H9 (cell line): ENCODE measurements at regions not wholly inside any gene's neighbourhood (a gene's known extent, or its start where the extent isn't known, plus 50 kb on each side); places are given as distances from the start of the nearest gene placed in this dataset.

ENCODE experiments used
- DNase-seq: peaks from one replicate; pipeline ENCODE4 v3.0.0-alpha.2; 2017
- H2AFZ ChIP-seq: one replicate; pipeline ENCODE4 v1.6.1; 2013; ENCODE audit warnings: mild to moderate bottlenecking, low read length, control low read depth, moderate library complexity
- H2AK5ac ChIP-seq: 2 replicates; pipeline ENCODE4 v1.6.1; 2013; ENCODE audit warnings: low read length, control low read depth, mixed read lengths; ENCODE audit not compliant: insufficient read length
- H2BK120ac ChIP-seq: one replicate; pipeline ENCODE4 v1.6.1; 2013; ENCODE audit warnings: low read depth, mild to moderate bottlenecking, low read length, control low read depth, inconsistent platforms; ENCODE audit not compliant: poor library complexity, severe bottlenecking
- H2BK12ac ChIP-seq: 2 replicates; pipeline ENCODE4 v1.6.1; 2013; ENCODE audit warnings: low read length, control low read depth, mixed read lengths, low read depth; ENCODE audit not compliant: insufficient read length
- H2BK15ac ChIP-seq: 2 replicates; pipeline ENCODE4 v1.6.1; 2013; ENCODE audit warnings: low read depth, low read length, control low read depth
- H2BK20ac ChIP-seq: one replicate; pipeline ENCODE4 v1.6.1; 2013; ENCODE audit warnings: low read depth, mild to moderate bottlenecking, low read length, control low read depth, inconsistent platforms; ENCODE audit not compliant: poor library complexity, severe bottlenecking
- H2BK5ac ChIP-seq: 2 replicates; pipeline ENCODE4 v1.6.1; 2013; ENCODE audit warnings: low read length, control low read depth, mixed read lengths; ENCODE audit not compliant: insufficient read length
- H3K14ac ChIP-seq: 2 replicates; pipeline ENCODE4 v1.6.1; 2013; ENCODE audit warnings: low read length, control low read depth; ENCODE audit not compliant: insufficient read depth
- H3K18ac ChIP-seq: 2 replicates; pipeline ENCODE4 v1.6.1; 2013; ENCODE audit warnings: low read depth, mild to moderate bottlenecking, mixed read lengths, low read length, control low read depth; ENCODE audit not compliant: insufficient read length
- H3K23ac ChIP-seq: 2 replicates; pipeline ENCODE4 v1.6.1; 2013; ENCODE audit warnings: low read length, control low read depth, mixed read lengths, low read depth; ENCODE audit not compliant: insufficient read length
- H3K23me2 ChIP-seq: 2 replicates; pipeline ENCODE4 v1.6.1; 2013; ENCODE audit warnings: low read depth, mild to moderate bottlenecking, mixed read lengths, low read length, control low read depth; ENCODE audit not compliant: insufficient read length, poor library complexity, severe bottlenecking
- H3K27ac ChIP-seq: 2 replicates; pipeline ENCODE4 v1.5.1; 2013; ENCODE audit warnings: low read length, control low read depth, mixed read lengths, low read depth; ENCODE audit not compliant: insufficient read length
- H3K27me3 ChIP-seq: 2 replicates; pipeline ENCODE4 v1.6.1; 2013; ENCODE audit warnings: low read length, control low read depth, inconsistent platforms; ENCODE audit not compliant: insufficient read depth
- H3K4ac ChIP-seq: 2 replicates; pipeline ENCODE4 v1.6.1; 2013; ENCODE audit warnings: low read depth, mild to moderate bottlenecking, control low read depth, inconsistent platforms, low read length, moderate library complexity
- H3K4me1 ChIP-seq: 2 replicates; pipeline ENCODE4 v1.6.1; 2013; ENCODE audit warnings: low read length, control low read depth, inconsistent platforms; ENCODE audit not compliant: insufficient read depth
- H3K4me2 ChIP-seq: 2 replicates; pipeline ENCODE4 v1.6.1; 2013; ENCODE audit warnings: low read length, control low read depth, mixed read lengths; ENCODE audit not compliant: insufficient read length, insufficient read depth
- H3K56ac ChIP-seq: 2 replicates; pipeline ENCODE4 v1.6.1; 2013; ENCODE audit warnings: low read depth, mild to moderate bottlenecking, mixed read lengths, low read length, control low read depth; ENCODE audit not compliant: insufficient read length
- H3K79me1 ChIP-seq: 2 replicates; pipeline ENCODE4 v1.6.1; 2013; ENCODE audit warnings: low read depth, mild to moderate bottlenecking, moderate library complexity, low read length, control low read depth, inconsistent platforms; ENCODE audit not compliant: insufficient read depth, poor library complexity, severe bottlenecking
- H3K79me2 ChIP-seq: 2 replicates; pipeline ENCODE4 v1.6.1; 2013; ENCODE audit warnings: low read length, control low read depth, inconsistent platforms; ENCODE audit not compliant: insufficient read depth
- H3K9ac ChIP-seq: 2 replicates; pipeline ENCODE4 v1.6.1; 2013; ENCODE audit warnings: low read length, control low read depth, mixed read lengths; ENCODE audit not compliant: insufficient read length; ENCODE audit errors: extremely low read depth
- H3K9me3 ChIP-seq: one replicate; pipeline ENCODE4 v1.6.1; 2013; ENCODE audit warnings: low read depth, low read length, inconsistent platforms; ENCODE audit not compliant: control insufficient read depth
- H3T11ph ChIP-seq: one replicate; pipeline ENCODE4 v1.6.1; 2013; ENCODE audit warnings: mild to moderate bottlenecking, low read length, control low read depth, inconsistent platforms
- H4K20me1 ChIP-seq: one replicate; pipeline ENCODE4 v1.6.1; 2013; ENCODE audit not compliant: control insufficient read depth, insufficient read length, insufficient read depth
- H4K5ac ChIP-seq: 2 replicates; pipeline ENCODE4 v1.6.1; 2013; ENCODE audit warnings: low read depth, mild to moderate bottlenecking, mixed read lengths, low read length, control low read depth; ENCODE audit not compliant: insufficient read length
- H4K8ac ChIP-seq: replicated peaks from 2 replicates; pipeline ENCODE4 v1.6.1; 2013; ENCODE audit warnings: low read length, control low read depth, mixed read lengths, low read depth; ENCODE audit not compliant: insufficient read length
- H4K91ac ChIP-seq: 2 replicates; pipeline ENCODE4 v1.6.1; 2013; ENCODE audit warnings: low read depth, mild to moderate bottlenecking, moderate library complexity, mixed read lengths, low read length, control low read depth; ENCODE audit not compliant: insufficient read length
- H3K27ac Mint-ChIP-seq, 3 experiments: 2 replicates in 2 of 3; 3 replicates in 1 of 3; pipeline ENCODE4 v1.8.0; 2020 to 2021; ENCODE audit warnings: mixed read lengths in 3 of 3, mild to moderate bottlenecking in 1 of 3, moderate library complexity in 1 of 3
- H3K27me3 Mint-ChIP-seq: 2 replicates; pipeline ENCODE4 v1.8.0; 2021; ENCODE audit warnings: low read depth, mild to moderate bottlenecking, moderate library complexity, mixed read lengths
- H3K36me3 Mint-ChIP-seq, 3 experiments: 2 replicates in 2 of 3; 3 replicates in 1 of 3; pipeline ENCODE4 v1.8.0; 2020 to 2021; ENCODE audit warnings: low read depth in 3 of 3, mixed read lengths in 3 of 3; ENCODE audit not compliant: insufficient read depth in 1 of 3
- H3K4me1 Mint-ChIP-seq, 2 experiments: 2 replicates each; pipeline ENCODE4 v1.8.0; 2020; ENCODE audit warnings: mixed read lengths in 2 of 2
- H3K4me3 Mint-ChIP-seq, 2 experiments: 2 replicates in 1 of 2; 3 replicates in 1 of 2; pipeline ENCODE4 v1.8.0; 2020 to 2021; ENCODE audit warnings: mild to moderate bottlenecking in 2 of 2, mixed read lengths in 2 of 2, moderate library complexity in 1 of 2
- H3K9me3 Mint-ChIP-seq, 2 experiments: 2 replicates in 1 of 2; 3 replicates in 1 of 2; pipeline ENCODE4 v1.8.0; 2020; ENCODE audit warnings: mild to moderate bottlenecking in 2 of 2, mixed read lengths in 2 of 2, moderate library complexity in 1 of 2
- WGBS: extraction: QIAGEN DNeasy Blood & Tissue Kit; methylation state at CpG from one replicate; pipeline ENCODE4 v1.1.7; 2013; ENCODE audit warnings: missing lambda C conversion rate, low lambda C conversion rate, mixed read lengths; ENCODE audit not compliant: insufficient read length; ENCODE audit errors: extremely low coverage; 5-methylcytosine and 5-hydroxymethylcytosine counted together
- TF ChIP-seq, protein P1 (sequence below): fragments of 200-600 bp; sonication (generic); conservative IDR thresholded peaks from 3 replicates; pipeline ENCODE4 v1.8.0; 2021; ENCODE audit warnings: antibody characterized with exemption, mild to moderate bottlenecking

DNA sequence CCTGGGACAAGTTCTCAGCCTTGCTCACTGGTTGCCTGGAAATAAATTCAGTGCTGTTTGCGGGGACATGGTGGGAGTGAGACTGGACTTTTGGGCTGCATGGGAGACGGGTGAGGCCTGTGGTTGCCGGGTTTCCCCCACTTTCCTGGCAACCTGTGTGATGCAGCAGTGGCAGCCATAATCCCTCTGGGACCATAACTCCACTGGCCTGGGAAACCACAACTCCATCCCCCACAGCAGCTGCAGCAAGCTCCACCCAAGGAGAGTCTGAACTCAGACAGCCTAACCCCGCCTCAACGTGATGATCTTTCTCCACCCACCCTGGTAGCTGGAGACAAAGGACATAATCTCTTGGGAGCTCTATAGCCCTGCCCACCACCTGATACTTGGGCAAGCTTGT, 349.9 kb downstream of the PIK3R1 start:
- H3K4me1 Mint-ChIP-seq: no peaks in the 10 kb centered on the region; a peak in 1 of 4 replicates

More for the DNA sequence above, 349.9 kb downstream of the PIK3R1 start:
- no peak overlapping the region for H3K27ac ChIP-seq
- Mint-ChIP-seq H3K9me3 (no peaks in the 10 kb centered on the region; a peak in 3 of 5 replicates), H3K4me3 (no peak overlapping the region), H3K27ac (no peak overlapping the region), H3K36me3 (peaks cover 0 to 4% (median 0%) of the 10 kb centered on the region in 3 experiments; a peak in 3 of 7 replicates), H3K27me3 (no peaks in the 10 kb centered on the region; the same call in 1 of the 2 replicates)
- no peak overlapping the region for H3K9ac ChIP-seq
- no peak overlapping the region for H3K18ac ChIP-seq
- H3K27me3 ChIP-seq: no peaks in the 10 kb centered on the region
- no peaks in the 10 kb centered on the region for H3K9me3 ChIP-seq
- H3K23ac ChIP-seq: no peak overlapping the region
- no peak overlapping the region for H4K8ac ChIP-seq
- H3K4me2 ChIP-seq: no peak overlapping the region
- no peak overlapping the region for H2BK5ac ChIP-seq
- no peak overlapping the region for H3T11ph ChIP-seq
- no peak overlapping the region for H2BK12ac ChIP-seq
- no peak overlapping the region for H2BK20ac ChIP-seq
- no peaks in the 10 kb centered on the region for H3K79me1 ChIP-seq
- no peaks in the 10 kb centered on the region for H4K20me1 ChIP-seq
- no peaks in the 10 kb centered on the region for H3K23me2 ChIP-seq
- TF ChIP-seq, protein P1, sequence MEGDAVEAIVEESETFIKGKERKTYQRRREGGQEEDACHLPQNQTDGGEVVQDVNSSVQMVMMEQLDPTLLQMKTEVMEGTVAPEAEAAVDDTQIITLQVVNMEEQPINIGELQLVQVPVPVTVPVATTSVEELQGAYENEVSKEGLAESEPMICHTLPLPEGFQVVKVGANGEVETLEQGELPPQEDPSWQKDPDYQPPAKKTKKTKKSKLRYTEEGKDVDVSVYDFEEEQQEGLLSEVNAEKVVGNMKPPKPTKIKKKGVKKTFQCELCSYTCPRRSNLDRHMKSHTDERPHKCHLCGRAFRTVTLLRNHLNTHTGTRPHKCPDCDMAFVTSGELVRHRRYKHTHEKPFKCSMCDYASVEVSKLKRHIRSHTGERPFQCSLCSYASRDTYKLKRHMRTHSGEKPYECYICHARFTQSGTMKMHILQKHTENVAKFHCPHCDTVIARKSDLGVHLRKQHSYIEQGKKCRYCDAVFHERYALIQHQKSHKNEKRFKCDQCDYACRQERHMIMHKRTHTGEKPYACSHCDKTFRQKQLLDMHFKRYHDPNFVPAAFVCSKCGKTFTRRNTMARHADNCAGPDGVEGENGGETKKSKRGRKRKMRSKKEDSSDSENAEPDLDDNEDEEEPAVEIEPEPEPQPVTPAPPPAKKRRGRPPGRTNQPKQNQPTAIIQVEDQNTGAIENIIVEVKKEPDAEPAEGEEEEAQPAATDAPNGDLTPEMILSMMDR: no peak
- no peak overlapping the region for H4K5ac ChIP-seq
- H2BK15ac ChIP-seq: no peak overlapping the region
- H3K56ac ChIP-seq: no peak overlapping the region
- no peak overlapping the region for H3K4ac ChIP-seq
- H2AFZ ChIP-seq: no peak overlapping the region
- WGBS: no CpG with 5 or more reads among the region's 5 CpGs
- no peak overlapping the region for H2BK120ac ChIP-seq
- H3K14ac ChIP-seq: no peak overlapping the region
- DNase-seq: no peak
- H2AK5ac ChIP-seq: no peak overlapping the region
- no peak overlapping the region for H4K91ac ChIP-seq
- H3K79me2 ChIP-seq: no peaks in the 10 kb centered on the region
- H3K4me1 ChIP-seq: no peaks in the 10 kb centered on the region
